ENCODE measurements at regions not wholly inside any gene's neighbourhood (a gene's known extent, or its start where the extent isn't known, plus 50 kb on each side); places are given as distances from the start of the nearest gene placed in this dataset.

DNA sequence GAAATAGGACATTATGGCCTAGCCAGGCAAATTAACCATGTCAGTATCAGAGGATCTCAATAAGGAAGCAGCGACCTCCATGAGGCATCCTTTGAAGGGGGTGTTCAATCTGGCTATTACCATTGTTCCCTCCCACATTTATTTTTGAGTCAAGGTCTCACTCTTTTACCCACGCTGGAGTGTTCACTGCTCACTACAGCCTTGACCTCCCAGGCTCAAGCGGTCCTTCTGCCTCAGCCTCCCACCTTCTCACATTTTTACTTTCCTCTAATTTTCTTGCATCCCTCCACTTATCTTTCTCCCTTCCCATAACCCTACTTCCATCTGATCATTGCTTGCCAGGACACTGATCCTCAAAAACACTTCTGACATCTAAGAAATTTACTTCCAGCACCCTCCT, 654.0 kb upstream of the NR2F2 start:
- H3K9me3 ChIP-seq = no peaks in the 10 kb centered on the region
- ATAC-seq = no peak

DNA sequence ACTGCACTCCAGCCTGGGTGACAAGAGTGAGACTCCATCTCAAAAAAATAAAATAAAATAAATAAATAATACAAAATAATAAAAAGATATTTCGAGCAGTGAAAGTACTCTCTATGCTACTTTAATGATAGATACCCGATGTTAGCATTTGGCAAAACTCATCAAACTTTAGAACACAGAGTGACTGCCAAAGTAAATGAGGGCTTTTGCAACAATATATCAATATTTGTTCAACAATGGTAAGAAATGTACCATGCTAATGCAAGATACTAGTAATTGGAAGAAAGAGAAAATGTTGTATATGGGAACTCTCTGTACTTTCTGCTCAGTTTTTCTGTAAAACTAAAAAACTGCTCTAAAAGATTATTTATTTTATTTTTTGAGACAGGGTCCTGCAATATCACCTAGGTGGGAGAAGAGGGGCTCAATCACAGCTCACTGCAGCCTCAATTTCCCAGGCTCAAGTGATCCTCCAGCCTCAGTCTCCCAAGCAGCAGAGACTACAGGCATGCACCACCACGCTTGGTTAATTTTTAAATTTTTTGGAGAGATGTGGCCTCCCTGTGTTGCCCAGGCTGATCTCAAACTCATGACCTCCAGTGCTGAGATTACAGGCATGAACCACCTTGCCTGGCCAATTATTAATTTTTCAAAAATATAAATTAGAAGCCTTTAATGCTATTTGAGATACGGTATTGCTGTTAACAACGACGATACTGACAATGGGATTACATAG, 650.5 kb upstream of the NR2F2 start:
- no peak for ATAC-seq
- Histone ChIP-seq H3K4me1 (no peaks in the 10 kb centered on the region), H3K9me3 (no peaks in the 10 kb centered on the region), H3K27ac (no peak overlapping the region), H3K36me3 (no peaks in the 10 kb centered on the region), H3K4me3 (no peak overlapping the region), H3K27me3 (no peaks in the 10 kb centered on the region)
- DNase-seq = no peak
- TF ChIP-seq, protein P1, sequence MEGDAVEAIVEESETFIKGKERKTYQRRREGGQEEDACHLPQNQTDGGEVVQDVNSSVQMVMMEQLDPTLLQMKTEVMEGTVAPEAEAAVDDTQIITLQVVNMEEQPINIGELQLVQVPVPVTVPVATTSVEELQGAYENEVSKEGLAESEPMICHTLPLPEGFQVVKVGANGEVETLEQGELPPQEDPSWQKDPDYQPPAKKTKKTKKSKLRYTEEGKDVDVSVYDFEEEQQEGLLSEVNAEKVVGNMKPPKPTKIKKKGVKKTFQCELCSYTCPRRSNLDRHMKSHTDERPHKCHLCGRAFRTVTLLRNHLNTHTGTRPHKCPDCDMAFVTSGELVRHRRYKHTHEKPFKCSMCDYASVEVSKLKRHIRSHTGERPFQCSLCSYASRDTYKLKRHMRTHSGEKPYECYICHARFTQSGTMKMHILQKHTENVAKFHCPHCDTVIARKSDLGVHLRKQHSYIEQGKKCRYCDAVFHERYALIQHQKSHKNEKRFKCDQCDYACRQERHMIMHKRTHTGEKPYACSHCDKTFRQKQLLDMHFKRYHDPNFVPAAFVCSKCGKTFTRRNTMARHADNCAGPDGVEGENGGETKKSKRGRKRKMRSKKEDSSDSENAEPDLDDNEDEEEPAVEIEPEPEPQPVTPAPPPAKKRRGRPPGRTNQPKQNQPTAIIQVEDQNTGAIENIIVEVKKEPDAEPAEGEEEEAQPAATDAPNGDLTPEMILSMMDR (IDR thresholded peaks at IDR 0.05) = no peak
- intact Hi-C loops (cut with DNase I) = no loop called here

More for the DNA sequence above, 654.0 kb upstream of the NR2F2 start:
- TF ChIP-seq, protein P1 (IDR thresholded peaks at IDR 0.05) = no peak
- DNase-seq = no peak
- Histone ChIP-seq H3K27ac (no peak overlapping the region), H3K4me1 (no peaks in the 10 kb centered on the region), H3K36me3 (no peaks in the 10 kb centered on the region), H3K4me3 (no peak overlapping the region), H3K27me3 (no peaks in the 10 kb centered on the region)
- intact Hi-C loops (cut with DNase I) = no loop called here

DNA sequence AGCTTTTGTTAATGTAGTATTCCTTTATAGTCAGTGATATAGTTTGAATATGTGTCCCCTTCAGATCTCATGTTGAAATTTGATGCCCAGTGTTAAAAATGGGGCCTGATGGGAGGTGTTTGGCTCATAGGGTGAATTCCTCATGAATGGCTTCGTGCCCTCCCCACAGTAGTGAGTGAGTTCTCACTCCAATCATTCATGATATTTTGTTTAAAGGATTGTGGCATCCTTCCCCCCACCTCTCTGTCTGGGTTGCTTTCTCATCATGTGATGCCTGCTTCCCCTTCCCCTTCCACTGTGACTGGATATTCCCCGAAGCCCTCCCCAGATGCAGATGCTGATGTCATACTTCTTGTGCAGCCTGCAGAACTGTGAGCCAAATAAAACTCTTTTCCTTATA, 649.8 kb upstream of the NR2F2 start:
- H3K27me3 ChIP-seq = no peaks in the 10 kb centered on the region
- DNase-seq (no peak), ATAC-seq (no peak)
- no peaks in the 10 kb centered on the region for H3K9me3 ChIP-seq
- intact Hi-C loops (cut with DNase I) = no loop called here
- no peak overlapping the region for H3K4me3 ChIP-seq
- H3K27ac ChIP-seq = no peak overlapping the region
- no peaks in the 10 kb centered on the region for H3K4me1 ChIP-seq
- H3K36me3 ChIP-seq = no peaks in the 10 kb centered on the region
- TF ChIP-seq, protein P1 (IDR thresholded peaks at IDR 0.05) = no peak

DNA sequence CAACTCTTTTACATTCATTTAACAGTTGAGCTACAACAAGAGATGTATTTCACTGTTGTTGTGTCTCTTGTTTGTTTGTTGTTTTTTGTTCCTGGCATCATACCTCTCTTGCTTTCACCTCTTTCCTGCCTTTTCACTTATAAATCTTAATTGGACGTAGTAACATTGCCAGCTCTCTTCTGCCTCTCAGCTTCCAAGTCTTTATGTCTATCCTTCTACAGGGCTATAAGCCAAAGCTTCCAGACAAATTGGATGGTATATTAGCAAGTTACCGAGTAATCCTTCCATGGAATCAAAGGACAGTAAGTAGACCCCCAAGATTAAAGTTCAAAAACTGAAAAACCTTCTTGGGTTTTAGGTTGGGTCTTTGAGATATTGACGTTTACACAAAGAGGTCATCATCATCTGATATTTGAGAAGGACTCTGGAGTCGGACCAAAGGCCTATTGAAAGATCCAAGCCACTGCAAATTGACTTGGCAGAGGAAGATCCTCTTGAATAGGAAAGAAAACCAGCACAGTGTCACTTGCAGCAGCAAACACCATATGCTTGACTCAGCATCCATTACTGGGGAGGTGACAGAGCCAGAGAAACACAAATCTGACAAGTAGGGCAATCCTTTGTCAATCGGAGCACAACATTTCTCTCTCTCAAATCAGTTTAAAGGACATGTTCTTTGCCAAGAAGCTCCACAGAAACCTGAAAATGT, 648.5 kb upstream of the NR2F2 start:
- Histone ChIP-seq H3K9me3 (no peaks in the 10 kb centered on the region), H3K36me3 (no peaks in the 10 kb centered on the region), H3K27me3 (no peaks in the 10 kb centered on the region), H3K27ac (no peak overlapping the region), H3K4me3 (no peak overlapping the region), H3K4me1 (no peaks in the 10 kb centered on the region)
- no peak for DNase-seq
- no peak for ATAC-seq
- intact Hi-C loops (cut with DNase I) = no loop called here
- TF ChIP-seq, protein P1 (IDR thresholded peaks at IDR 0.05) = no peak

DNA sequence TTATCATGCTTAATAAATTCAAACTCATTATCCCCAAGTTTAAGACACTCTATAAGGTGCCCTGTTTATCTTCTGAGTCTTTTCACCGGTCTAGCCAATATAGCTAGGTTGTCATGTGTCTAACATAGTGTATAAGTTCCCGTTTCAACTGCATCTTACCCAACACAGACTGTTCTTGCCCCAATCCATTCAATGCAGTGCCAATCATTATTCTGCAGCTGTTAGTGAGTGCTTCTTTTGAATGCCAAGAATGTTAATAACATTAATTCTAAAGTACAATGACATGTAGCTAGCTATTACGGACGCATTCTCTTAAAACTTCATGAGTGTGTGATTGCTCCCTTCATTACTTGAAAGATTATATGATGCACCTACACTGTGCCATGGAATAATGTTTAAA, 646.4 kb upstream of the NR2F2 start:
- Histone ChIP-seq H3K4me1 (no peaks in the 10 kb centered on the region), H3K9me3 (no peaks in the 10 kb centered on the region), H3K27ac (no peak overlapping the region), H3K36me3 (no peaks in the 10 kb centered on the region), H3K4me3 (no peak overlapping the region), H3K27me3 (no peaks in the 10 kb centered on the region)
- ATAC-seq (no peak), DNase-seq (no peak)
- TF ChIP-seq, protein P1 (IDR thresholded peaks at IDR 0.05) = no peak
- intact Hi-C loops (cut with DNase I) = no loop called here
